ENCODE measurements at regions not wholly inside any gene's neighbourhood (a gene's known extent, or its start where the extent isn't known, plus 50 kb on each side); places are given as distances from the start of the nearest gene placed in this dataset.

DNA sequence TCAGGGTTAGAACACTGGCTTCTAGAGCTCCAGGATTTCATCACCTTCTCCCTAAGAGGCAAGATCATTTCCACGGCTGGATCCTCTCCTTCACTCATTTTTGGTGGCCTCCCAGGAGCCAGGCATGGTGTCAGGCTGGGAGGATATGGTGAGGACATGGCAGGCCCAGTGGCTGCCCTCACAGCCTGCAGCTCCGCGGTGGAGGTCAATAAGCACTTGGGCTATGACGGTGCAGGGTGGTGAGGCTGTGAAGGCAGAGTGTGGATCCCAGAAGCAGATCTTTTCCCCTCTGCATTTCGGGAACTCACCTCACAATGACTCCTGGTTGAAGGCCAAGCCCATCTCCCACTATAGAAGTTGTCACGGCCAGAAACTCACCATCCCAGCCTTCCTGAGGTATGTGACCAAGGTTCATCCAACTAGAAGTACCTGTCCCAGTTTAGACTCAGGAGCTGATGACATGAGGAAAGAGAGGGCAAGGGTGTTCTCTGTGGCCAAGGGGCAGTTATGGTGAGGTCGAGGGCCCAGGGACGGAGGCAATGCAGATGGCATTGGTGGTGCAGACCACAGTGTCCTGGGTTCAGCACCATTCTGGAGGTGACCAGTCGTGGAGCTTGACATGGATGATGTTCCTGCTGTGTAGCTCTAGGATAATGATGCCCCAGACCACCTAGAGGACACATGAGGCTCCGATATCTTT, 100.1 kb upstream of the SMAD3 start:
- H3K79me2 ChIP-seq (ENCODE audit: control insufficient read depth in 1 of 2, insufficient read depth in 2 of 2, low read length in 2 of 2): no peaks in the 10 kb centered on the region
- H3K9ac ChIP-seq (replicated peaks in 1 of 4; ENCODE audit: extremely low read depth in 1 of 4, low read depth in 3 of 4, low read length in 3 of 4): no peak overlapping the region
- H2BK12ac ChIP-seq (ENCODE audit: low read depth, low read length): no peak overlapping the region
- H2BK120ac ChIP-seq (replicated peaks; ENCODE audit: low read depth, low read length): no peak overlapping the region
- H3K4me2 ChIP-seq (ENCODE audit: insufficient read depth in 1 of 2, low read depth in 2 of 2, low read length in 2 of 2): no peak overlapping the region
- H2AFZ ChIP-seq (ENCODE audit: low read length): no peak overlapping the region
- H2AK5ac ChIP-seq (ENCODE audit: low read depth, low read length): no peak overlapping the region
- ChIA-PET POLR2A (ENCODE audit: partially characterized antibody) (interaction anchor here (0.5 kb wide), 1 partner anchor 104 kb away, joined by 3 read pairs; no protein-coding TSS in a partner anchor), CTCF (ENCODE audit: partially characterized antibody) (interaction anchor here (0.7 to 4.3 kb wide), 15 partner anchors 11 to 339 kb away, joined by 3 to 13 read pairs (median 3); no protein-coding TSS in a partner anchor)
- no peaks in the 10 kb centered on the region for H4K20me1 ChIP-seq (replicated peaks in 1 of 2; ENCODE audit: control insufficient read depth in 1 of 2, insufficient read depth in 2 of 2, low read length in 2 of 2)
- H3K4me1 ChIP-seq (replicated peaks in 1 of 4; ENCODE audit: control insufficient read depth in 3 of 4, insufficient read depth in 4 of 4, low read length in 3 of 4): peaks cover 0 to 3% (median 0%) of the 10 kb centered on the region in 4 experiments; a peak in 1 of 7 replicates
- no peak overlapping the region; the same call in 1 of the 2 replicates for H4K8ac ChIP-seq (ENCODE audit: extremely low read depth, insufficient read depth, low read length)
- no peaks in the 10 kb centered on the region for H3K79me1 ChIP-seq (ENCODE audit: low read depth, low read length)
- FAIRE-seq (no peak), DNase-seq (ENCODE audit: low read depth in 1 of 2, low spot score in 2 of 2) (no peak)
- H3K18ac ChIP-seq (ENCODE audit: extremely low read depth, low read length): no peak overlapping the region
- H3K27me3 ChIP-seq (replicated peaks in 1 of 4; ENCODE audit: control insufficient read depth in 3 of 4, extremely low read depth in 1 of 4, insufficient read depth in 3 of 4, low read length in 3 of 4): no peaks in the 10 kb centered on the region
- no peak overlapping the region for H2BK20ac ChIP-seq (ENCODE audit: low read length)
- no peak overlapping the region for H4K5ac ChIP-seq (ENCODE audit: insufficient read length, low read depth, low read length)
- no peak overlapping the region for H3K4ac ChIP-seq (replicated peaks; ENCODE audit: insufficient read length, low read depth, low read length)
- H3K27ac ChIP-seq (ENCODE audit: low read depth, low read length): no peak overlapping the region
- H3K23me2 ChIP-seq (ENCODE audit: low read depth, low read length): no peaks in the 10 kb centered on the region
- no peak overlapping the region for H3K23ac ChIP-seq (ENCODE audit: insufficient read length)
- no peak overlapping the region for H2BK5ac ChIP-seq (ENCODE audit: low read depth, low read length)
- H3K14ac ChIP-seq (ENCODE audit: insufficient read length): no peak overlapping the region
- no peak overlapping the region for H4K91ac ChIP-seq (replicated peaks; ENCODE audit: insufficient read length, low read length)
- no peak overlapping the region for H3K4me3 ChIP-seq (ENCODE audit: extremely low read depth in 1 of 4, insufficient read depth in 2 of 4, low read depth in 3 of 4, low read length in 4 of 4)
- 93% methylated on average over 10 of the region's 10 CpGs; no CpG with 5 or more reads in 1 of the 2 experiments for WGBS, 2 experiments (ENCODE audit: extremely low coverage in 1 of 2, insufficient coverage in 1 of 2, insufficient read length in 1 of 2, insufficient replicate concordance in 2 of 2, low coverage in 1 of 2, low lambda C conversion rate in 2 of 2, missing lambda C conversion rate in 1 of 2)
- 0 out of 2 replicates have a peak overlapping the region, but pooled peaks have one; percentile 53 for H2BK15ac ChIP-seq (ENCODE audit: low read length)
- H3K56ac ChIP-seq (replicated peaks; ENCODE audit: insufficient read length, low read depth, low read length): no peak overlapping the region
- H3K36me3 ChIP-seq (ENCODE audit: control insufficient read depth in 2 of 4, insufficient read depth in 4 of 4, low read length in 3 of 4): no peaks in the 10 kb centered on the region
- no peaks in the 10 kb centered on the region for H3K9me3 ChIP-seq (ENCODE audit: insufficient read depth in 2 of 2, low read depth in 1 of 2, low read length in 1 of 2)
- TF ChIP-seq JUND (IDR thresholded peaks at IDR 0.05; ENCODE audit: low read length) (no peak), RBBP5 (IDR thresholded peaks at IDR 0.05; ENCODE audit: borderline replicate concordance, low read depth, low read length) (no peak), KDM5A (IDR thresholded peaks at IDR 0.05; ENCODE audit: low read length) (no peak), GABPA (IDR thresholded peaks at IDR 0.05; ENCODE audit: borderline replicate concordance, insufficient read depth, low read length) (no peak), SP1 (IDR thresholded peaks at IDR 0.05; ENCODE audit: low read depth, low read length) (no peak)
- TF ChIP-seq, protein P1, sequence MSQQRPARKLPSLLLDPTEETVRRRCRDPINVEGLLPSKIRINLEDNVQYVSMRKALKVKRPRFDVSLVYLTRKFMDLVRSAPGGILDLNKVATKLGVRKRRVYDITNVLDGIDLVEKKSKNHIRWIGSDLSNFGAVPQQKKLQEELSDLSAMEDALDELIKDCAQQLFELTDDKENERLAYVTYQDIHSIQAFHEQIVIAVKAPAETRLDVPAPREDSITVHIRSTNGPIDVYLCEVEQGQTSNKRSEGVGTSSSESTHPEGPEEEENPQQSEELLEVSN (IDR thresholded peaks at IDR 0.05): no peak
